Neural crest cell (in vitro differentiated cells): ENCODE measurements at regions not wholly inside any gene's neighbourhood (a gene's known extent, or its start where the extent isn't known, plus 50 kb on each side); places are given as distances from the start of the nearest gene placed in this dataset.

Source experiments
- DNase-seq: peaks from one replicate; pipeline ENCODE4 v3.0.0; 2021; ENCODE audit warnings: low read depth, mixed read lengths, low spot score
- H3K27ac Mint-ChIP-seq: one replicate; pipeline ENCODE4 v1.8.0; 2021; ENCODE audit warnings: mild to moderate bottlenecking, mixed read lengths; ENCODE audit not compliant: unreplicated experiment
- H3K27me3 Mint-ChIP-seq: 2 replicates; pipeline ENCODE4 v1.8.0; 2021; ENCODE audit warnings: low read depth, mild to moderate bottlenecking, mixed read lengths
- H3K36me3 Mint-ChIP-seq: 2 replicates; pipeline ENCODE4 v1.8.0; 2021; ENCODE audit warnings: low read depth, mild to moderate bottlenecking, mixed read lengths
- H3K4me1 Mint-ChIP-seq: 2 replicates; pipeline ENCODE4 v1.8.0; 2021; ENCODE audit warnings: mixed read lengths
- H3K4me3 Mint-ChIP-seq: one replicate; pipeline ENCODE4 v1.8.0; 2021; ENCODE audit warnings: mild to moderate bottlenecking, mixed read lengths
- H3K9me3 Mint-ChIP-seq: 2 replicates; pipeline ENCODE4 v1.8.0; 2021; ENCODE audit warnings: mixed read lengths
- CTCF ChIP-seq: fragments of 200-600 bp; sonication (generic); conservative IDR thresholded peaks from 2 replicates; pipeline ENCODE4 v1.5.0; 2021; ENCODE audit warnings: antibody characterized with exemption, mild to moderate bottlenecking

- H3K27me3 Mint-ChIP-seq: peaks cover 65% of the 10 kb centered on the region
- H3K36me3 Mint-ChIP-seq: no peaks in the 10 kb centered on the region
- H3K9me3 Mint-ChIP-seq: peaks cover 2% of the 10 kb centered on the region
- no peak for TF ChIP-seq CTCF
- H3K4me1 Mint-ChIP-seq: peaks cover 45% of the 10 kb centered on the region
- H3K4me3 Mint-ChIP-seq: no peak overlapping the region
- H3K27ac Mint-ChIP-seq: no peak overlapping the region
- no peak for DNase-seq
Measured at GRCh38 chr13:111414341-111414740, 93.9 kb downstream of the TEX29 start.

- Mint-ChIP-seq H3K36me3 (no peaks in the 10 kb centered on the region), H3K27ac (no peak overlapping the region), H3K9me3 (peaks cover 2% of the 10 kb centered on the region), H3K4me1 (peaks cover 45% of the 10 kb centered on the region), H3K27me3 (peaks cover 60% of the 10 kb centered on the region), H3K4me3 (no peak overlapping the region)
- no peak for DNase-seq
- no peak for TF ChIP-seq CTCF
Measured at GRCh38 chr13:111415246-111415645, 94.8 kb downstream of the TEX29 start.

GRCh38 chr13:111415765-111416164, 95.3 kb downstream of the TEX29 start:
- TF ChIP-seq CTCF: no peak
- DNase-seq: no peak
- H3K36me3 Mint-ChIP-seq: no peaks in the 10 kb centered on the region
- H3K4me1 Mint-ChIP-seq: peaks cover 40% of the 10 kb centered on the region
- no peak overlapping the region for H3K4me3 Mint-ChIP-seq
- no peak overlapping the region for H3K27ac Mint-ChIP-seq
- H3K27me3 Mint-ChIP-seq: peaks cover 55% of the 10 kb centered on the region
- H3K9me3 Mint-ChIP-seq: peaks cover 2% of the 10 kb centered on the region

GRCh38 chr13:111418101-111418500, 97.7 kb downstream of the TEX29 start:
- Mint-ChIP-seq H3K9me3 (peaks cover 2% of the 10 kb centered on the region), H3K36me3 (no peaks in the 10 kb centered on the region), H3K4me1 (peaks cover 24% of the 10 kb centered on the region), H3K27me3 (peaks cover 39% of the 10 kb centered on the region), H3K27ac (no peak overlapping the region), H3K4me3 (no peak overlapping the region)
- no peak for DNase-seq
- TF ChIP-seq CTCF: no peak

GRCh38 chr13:111420113-111420876, 99.9 kb downstream of the TEX29 start:
- DNase-seq: no peak

More at GRCh38 chr13:111420113-111420876, 99.9 kb downstream of the TEX29 start:
- no peak overlapping the region for H3K27ac Mint-ChIP-seq
- H3K36me3 Mint-ChIP-seq: no peaks in the 10 kb centered on the region
- H3K27me3 Mint-ChIP-seq: peaks cover 27% of the 10 kb centered on the region
- peaks cover 10% of the 10 kb centered on the region for H3K4me1 Mint-ChIP-seq
- TF ChIP-seq CTCF: no peak
- no peak overlapping the region for H3K4me3 Mint-ChIP-seq
- peaks cover 2% of the 10 kb centered on the region for H3K9me3 Mint-ChIP-seq
